ENCODE measurements at regions not wholly inside any gene's neighbourhood (a gene's known extent, or its start where the extent isn't known, plus 50 kb on each side); places are given as distances from the start of the nearest gene placed in this dataset.
"Not testable (repeated sequence)": the region's sequence is repeated elsewhere in the genome, so short reads cannot be mapped to it uniquely, and the experiment has no call there.

- Mint-ChIP-seq H3K9me3 (no peaks in the 10 kb centered on the region), H3K4me3 (no peak overlapping the region), H3K27me3 (ENCODE audit: low read depth) (no peaks in the 10 kb centered on the region), H3K36me3 (ENCODE audit: insufficient read depth) (no peaks in the 10 kb centered on the region), H3K4me1 (ENCODE audit: low read depth) (no peaks in the 10 kb centered on the region)
- ATAC-seq (no peak), DNase-seq (no peak)
These were observed 393.1 kb downstream of the CNTNAP4 start for GRCh38 chr16:76670125-76670857.

GRCh38 chr16:76676356-76676755 lies 399.2 kb downstream of the CNTNAP4 start:
- Mint-ChIP-seq H3K36me3 (ENCODE audit: insufficient read depth) (no peaks in the 10 kb centered on the region), H3K4me3 (no peak overlapping the region), H3K4me1 (ENCODE audit: low read depth) (no peaks in the 10 kb centered on the region), H3K27me3 (ENCODE audit: low read depth) (no peaks in the 10 kb centered on the region), H3K9me3 (peaks cover 3% of the 10 kb centered on the region)
- ATAC-seq = no peak
- no peak for DNase-seq

GRCh38 chr16:76681296-76681695 lies 404.1 kb downstream of the CNTNAP4 start:
- Mint-ChIP-seq H3K36me3 (ENCODE audit: insufficient read depth) (no peaks in the 10 kb centered on the region), H3K4me3 (no peak overlapping the region), H3K4me1 (ENCODE audit: low read depth) (no peaks in the 10 kb centered on the region), H3K27me3 (ENCODE audit: low read depth) (no peaks in the 10 kb centered on the region), H3K9me3 (peaks cover 3% of the 10 kb centered on the region)
- ATAC-seq (no peak), DNase-seq (no peak)

- no peaks in the 10 kb centered on the region for H3K27me3 Mint-ChIP-seq (ENCODE audit: low read depth)
- H3K9me3 Mint-ChIP-seq = peaks cover 5% of the 10 kb centered on the region
- no peaks in the 10 kb centered on the region for H3K4me1 Mint-ChIP-seq (ENCODE audit: low read depth)
- ATAC-seq = no peak
- no peak for DNase-seq
- no peaks in the 10 kb centered on the region for H3K36me3 Mint-ChIP-seq (ENCODE audit: insufficient read depth)
- H3K4me3 Mint-ChIP-seq = no peak overlapping the region
These were observed 405.9 kb downstream of the CNTNAP4 start for GRCh38 chr16:76683051-76683450.

GRCh38 chr16:76696876-76697275 lies 419.7 kb downstream of the CNTNAP4 start:
- Mint-ChIP-seq H3K4me3 (no peak overlapping the region), H3K9me3 (no peaks in the 10 kb centered on the region), H3K4me1 (ENCODE audit: low read depth) (no peaks in the 10 kb centered on the region), H3K36me3 (ENCODE audit: insufficient read depth) (no peaks in the 10 kb centered on the region), H3K27me3 (ENCODE audit: low read depth) (no peaks in the 10 kb centered on the region)
- no peak for DNase-seq
- no peak for ATAC-seq

GRCh38 chr16:76705892-76706291 lies 428.7 kb downstream of the CNTNAP4 start:
- no peaks in the 10 kb centered on the region for H3K36me3 Mint-ChIP-seq (ENCODE audit: insufficient read depth)
- H3K27me3 Mint-ChIP-seq (ENCODE audit: low read depth) = no peaks in the 10 kb centered on the region
- no peak for DNase-seq
- peaks cover 7% of the 10 kb centered on the region for H3K9me3 Mint-ChIP-seq
- ATAC-seq = no peak
- no peaks in the 10 kb centered on the region for H3K4me1 Mint-ChIP-seq (ENCODE audit: low read depth)
- H3K4me3 Mint-ChIP-seq = no peak overlapping the region

- DNase-seq (no peak), ATAC-seq (no peak)
- no peaks in the 10 kb centered on the region for H3K36me3 Mint-ChIP-seq (ENCODE audit: insufficient read depth)
- H3K4me1 Mint-ChIP-seq (ENCODE audit: low read depth) = no peaks in the 10 kb centered on the region
- H3K4me3 Mint-ChIP-seq = no peak overlapping the region
- no peaks in the 10 kb centered on the region for H3K27me3 Mint-ChIP-seq (ENCODE audit: low read depth)
- peaks cover 20% of the 10 kb centered on the region for H3K9me3 Mint-ChIP-seq
These were observed 436.0 kb downstream of the CNTNAP4 start for GRCh38 chr16:76713191-76713590.

- peaks cover 23% of the 10 kb centered on the region for H3K9me3 Mint-ChIP-seq
- not testable (repeated sequence) for H3K4me1 Mint-ChIP-seq (ENCODE audit: low read depth); DNase-seq; ATAC-seq; H3K36me3 Mint-ChIP-seq (ENCODE audit: insufficient read depth); H3K4me3 Mint-ChIP-seq; H3K27me3 Mint-ChIP-seq (ENCODE audit: low read depth)
These were observed 439.1 kb downstream of the CNTNAP4 start for GRCh38 chr16:76716251-76716650.

GRCh38 chr16:76724181-76724580 lies 447.0 kb downstream of the CNTNAP4 start:
- DNase-seq = no peak
- Mint-ChIP-seq H3K27me3 (ENCODE audit: low read depth) (no peaks in the 10 kb centered on the region), H3K4me3 (no peak overlapping the region), H3K9me3 (peaks cover 11% of the 10 kb centered on the region), H3K36me3 (ENCODE audit: insufficient read depth) (no peaks in the 10 kb centered on the region), H3K4me1 (ENCODE audit: low read depth) (no peaks in the 10 kb centered on the region)
- no peak for ATAC-seq

- Mint-ChIP-seq H3K9me3 (peaks cover 11% of the 10 kb centered on the region), H3K27me3 (ENCODE audit: low read depth) (no peaks in the 10 kb centered on the region), H3K4me1 (ENCODE audit: low read depth) (no peaks in the 10 kb centered on the region), H3K36me3 (ENCODE audit: insufficient read depth) (no peaks in the 10 kb centered on the region), H3K4me3 (no peak overlapping the region)
- DNase-seq (no peak), ATAC-seq (no peak)
These were observed 452.3 kb downstream of the CNTNAP4 start for GRCh38 chr16:76729525-76729924.

GRCh38 chr16:76732894-76733293 lies 455.7 kb downstream of the CNTNAP4 start:
- DNase-seq = no peak
- no peak for ATAC-seq
- Mint-ChIP-seq H3K4me1 (ENCODE audit: low read depth) (no peaks in the 10 kb centered on the region), H3K36me3 (ENCODE audit: insufficient read depth) (no peaks in the 10 kb centered on the region), H3K9me3 (peaks cover 12% of the 10 kb centered on the region), H3K27me3 (ENCODE audit: low read depth) (no peaks in the 10 kb centered on the region), H3K4me3 (no peak overlapping the region)

- no peaks in the 10 kb centered on the region for H3K4me1 Mint-ChIP-seq (ENCODE audit: low read depth)
- DNase-seq (no peak), ATAC-seq (no peak)
- peaks cover 41% of the 10 kb centered on the region for H3K9me3 Mint-ChIP-seq
- no peaks in the 10 kb centered on the region for H3K36me3 Mint-ChIP-seq (ENCODE audit: insufficient read depth)
- H3K4me3 Mint-ChIP-seq = no peak overlapping the region
- H3K27me3 Mint-ChIP-seq (ENCODE audit: low read depth) = no peaks in the 10 kb centered on the region
These were observed 449.4 kb upstream of the MON1B start for GRCh38 chr16:76741623-76742022.

- DNase-seq = no peak
- H3K27me3 Mint-ChIP-seq (ENCODE audit: low read depth) = no peaks in the 10 kb centered on the region
- no peaks in the 10 kb centered on the region for H3K36me3 Mint-ChIP-seq (ENCODE audit: insufficient read depth)
- H3K4me3 Mint-ChIP-seq = no peak overlapping the region
- H3K4me1 Mint-ChIP-seq (ENCODE audit: low read depth) = no peaks in the 10 kb centered on the region
- H3K9me3 Mint-ChIP-seq = peaks cover 8% of the 10 kb centered on the region
- ATAC-seq = no peak
These were observed 442.3 kb upstream of the MON1B start for GRCh38 chr16:76748461-76749348.

- peaks cover 8% of the 10 kb centered on the region for H3K9me3 Mint-ChIP-seq
- H3K36me3 Mint-ChIP-seq (ENCODE audit: insufficient read depth) = no peaks in the 10 kb centered on the region
- no peaks in the 10 kb centered on the region for H3K27me3 Mint-ChIP-seq (ENCODE audit: low read depth)
- H3K4me1 Mint-ChIP-seq (ENCODE audit: low read depth) = no peaks in the 10 kb centered on the region
- H3K4me3 Mint-ChIP-seq = no peak overlapping the region
- DNase-seq = no peak
- no peak for ATAC-seq
These were observed 441.1 kb upstream of the MON1B start for GRCh38 chr16:76749780-76750375.

Data from activated T-cell treated with anti-CD3 and anti-CD28 coated beads, Interleukin-2, amount 50 U/mL, for 4 hours (primary cell).